ENCODE measurements at regions not wholly inside any gene's neighbourhood (a gene's known extent, or its start where the extent isn't known, plus 50 kb on each side); places are given as distances from the start of the nearest gene placed in this dataset.

DNA sequence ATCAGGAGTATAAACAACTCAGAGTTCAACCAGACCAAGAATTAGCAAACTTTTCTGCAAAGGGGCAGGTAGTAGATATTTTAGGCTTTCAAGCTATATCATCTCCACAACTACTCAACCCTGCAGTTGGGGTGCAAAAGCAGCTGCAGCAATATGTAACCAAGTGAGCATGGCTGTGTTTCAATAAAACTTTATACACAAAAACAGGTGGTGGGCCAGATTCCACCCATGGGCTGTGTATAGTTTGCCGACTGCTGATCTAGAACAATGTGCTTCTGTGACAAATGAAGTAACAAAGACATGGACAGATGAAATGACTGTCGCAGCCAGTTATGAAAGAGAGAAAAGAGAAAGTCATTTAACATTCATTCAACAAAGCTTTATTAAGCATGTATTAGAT is 77.1 kb upstream of the DRD2 start:
- no peak for TF ChIP-seq CTCF (IDR thresholded peaks at IDR 0.05)
- H3K9me3 ChIP-seq, result no peaks in the 10 kb centered on the region
- no peaks in the 10 kb centered on the region for H3K36me3 ChIP-seq
- intact Hi-C loops (cut with DNase I), result loop anchor here (5.0 kb wide), 1 partner anchor 175 kb away; no protein-coding TSS in a partner anchor
- no peaks in the 10 kb centered on the region for H3K27me3 ChIP-seq
- no peak for DNase-seq (ENCODE audit: low spot score in 2 of 2)
- no peak overlapping the region for H3K4me3 ChIP-seq
- H3K27ac ChIP-seq, result no peak overlapping the region
- H3K4me1 ChIP-seq, result peaks cover 0 to 10% of the 10 kb centered on the region in 2 donors

DNA sequence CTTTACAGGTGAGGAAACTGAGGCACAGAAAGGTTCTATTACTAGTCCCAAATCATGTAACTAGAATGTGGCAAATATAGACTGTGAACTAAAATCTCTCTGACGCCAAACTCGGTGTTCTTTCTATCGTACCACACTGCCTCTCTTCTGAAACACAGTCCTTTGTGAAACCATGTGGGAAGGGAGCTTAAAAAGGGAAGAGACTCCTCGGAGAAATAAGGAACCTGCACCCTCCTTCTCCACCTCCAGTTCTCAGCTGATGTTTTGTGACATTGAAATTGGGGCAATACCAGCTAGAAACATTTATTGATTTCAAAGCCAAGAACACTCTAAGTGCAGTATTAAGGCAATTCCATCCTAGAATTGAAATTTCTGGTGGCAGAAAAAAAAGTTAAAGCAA is 76.4 kb upstream of the DRD2 start:
- no peaks in the 10 kb centered on the region for H3K36me3 ChIP-seq
- intact Hi-C loops (cut with DNase I), result loop anchor here (5.0 kb wide), 1 partner anchor 176 kb away; no protein-coding TSS in a partner anchor
- no peak for DNase-seq (ENCODE audit: low spot score in 2 of 2)
- no peak overlapping the region for H3K27ac ChIP-seq
- TF ChIP-seq CTCF (IDR thresholded peaks at IDR 0.05), result no peak
- H3K4me3 ChIP-seq, result no peak overlapping the region
- no peaks in the 10 kb centered on the region for H3K27me3 ChIP-seq
- H3K4me1 ChIP-seq, result peaks cover 0 to 10% of the 10 kb centered on the region in 2 donors
- H3K9me3 ChIP-seq, result no peaks in the 10 kb centered on the region

DNA sequence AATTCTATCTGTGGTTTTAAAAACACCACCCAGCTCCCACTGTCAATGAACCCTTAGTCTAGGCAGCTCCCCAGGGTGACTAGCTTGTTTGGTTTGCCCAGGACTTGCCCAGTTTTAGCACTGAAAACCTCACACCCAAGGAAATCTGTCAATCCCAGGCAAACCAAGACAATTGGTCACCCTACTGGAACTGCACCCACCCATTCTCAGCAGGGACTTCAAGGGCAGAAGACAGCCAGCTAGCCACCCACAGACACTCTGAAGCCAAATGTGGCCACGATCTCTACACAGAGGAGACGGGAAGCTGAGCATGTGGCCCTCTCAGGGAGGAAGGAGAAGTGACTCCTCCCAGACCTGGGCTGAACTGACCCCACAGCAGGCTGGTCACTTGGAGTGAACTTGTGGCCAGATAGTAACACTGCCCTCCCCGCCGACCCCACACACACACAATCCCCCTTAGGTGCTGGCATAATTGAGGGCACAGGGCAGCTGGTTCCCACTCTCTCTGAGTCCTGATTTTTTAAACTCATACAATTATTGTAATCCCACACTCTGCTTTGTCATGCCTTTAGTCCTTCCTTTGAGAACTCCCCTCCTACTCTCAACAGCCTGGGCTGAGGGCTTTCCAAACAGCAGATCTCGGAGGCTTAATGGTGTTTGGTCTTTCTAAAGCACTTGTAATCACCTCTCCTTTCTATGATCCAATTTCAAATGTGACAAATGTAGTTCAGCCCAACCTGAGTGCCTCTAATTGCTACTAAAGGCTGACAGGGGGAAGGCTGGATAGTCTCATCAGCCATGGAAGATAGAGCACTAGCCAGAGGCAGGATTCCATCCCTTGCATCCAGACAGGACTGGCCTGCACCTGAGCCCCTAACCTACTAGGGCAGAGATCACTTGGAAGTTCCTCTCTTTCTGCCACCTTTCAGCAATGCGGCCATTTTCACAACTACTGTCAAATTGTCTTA is 74.7 kb upstream of the DRD2 start:
- Histone ChIP-seq H3K27ac (no peak overlapping the region), H3K27me3 (no peaks in the 10 kb centered on the region), H3K4me3 (no peak overlapping the region), H3K4me1 (peaks cover 0 to 10% of the 10 kb centered on the region in 2 donors), H3K9me3 (no peaks in the 10 kb centered on the region), H3K36me3 (no peaks in the 10 kb centered on the region)
- DNase-seq (ENCODE audit: low spot score in 2 of 2), result no peak
- TF ChIP-seq CTCF (IDR thresholded peaks at IDR 0.05), result no peak
- intact Hi-C loops (cut with DNase I), result loop anchor here (5.0 kb wide), 1 partner anchor 177 kb away; no protein-coding TSS in a partner anchor

DNA sequence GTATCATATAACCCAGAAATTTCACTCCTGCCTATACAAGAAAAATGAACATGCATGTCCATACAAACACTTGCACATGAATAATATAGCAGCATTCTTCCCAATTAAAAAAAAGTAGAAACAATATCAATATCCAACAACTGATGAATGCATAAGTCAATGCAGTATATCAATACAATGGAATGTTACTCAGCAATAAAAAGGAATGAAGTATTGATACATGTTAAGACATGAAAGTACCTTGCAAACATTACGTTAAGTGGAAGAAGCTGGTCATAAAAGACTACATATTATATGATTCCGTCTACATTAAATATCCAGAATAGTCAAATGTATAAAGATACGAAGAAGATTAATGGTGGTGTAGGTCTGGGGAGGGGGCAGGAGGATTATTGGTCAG is 73.9 kb upstream of the DRD2 start:
- Histone ChIP-seq H3K9me3 (no peaks in the 10 kb centered on the region), H3K4me3 (no peak overlapping the region), H3K27ac (no peak overlapping the region), H3K4me1 (peaks cover 0 to 8% of the 10 kb centered on the region in 2 donors), H3K27me3 (no peaks in the 10 kb centered on the region), H3K36me3 (no peaks in the 10 kb centered on the region)
- intact Hi-C loops (cut with DNase I), result no loop called here
- DNase-seq (ENCODE audit: low spot score in 2 of 2), result no peak
- no peak for TF ChIP-seq CTCF (IDR thresholded peaks at IDR 0.05)

GRCh38 chr11:113547739-113548138 is 72.5 kb upstream of the DRD2 start:
- no peak for TF ChIP-seq CTCF (IDR thresholded peaks at IDR 0.05)
- intact Hi-C loops (cut with DNase I), result no loop called here
- no peak for DNase-seq (ENCODE audit: low spot score in 2 of 2)
- H3K4me1 ChIP-seq, result peaks cover 0 to under 1% of the 10 kb centered on the region in 2 donors
- no peaks in the 10 kb centered on the region for H3K9me3 ChIP-seq
- no peaks in the 10 kb centered on the region for H3K27me3 ChIP-seq
- no peak overlapping the region for H3K4me3 ChIP-seq
- H3K36me3 ChIP-seq, result no peaks in the 10 kb centered on the region
- no peak overlapping the region for H3K27ac ChIP-seq
